ENCODE measurements at regions not wholly inside any gene's neighbourhood (a gene's known extent, or its start where the extent isn't known, plus 50 kb on each side); places are given as distances from the start of the nearest gene placed in this dataset.

DNA sequence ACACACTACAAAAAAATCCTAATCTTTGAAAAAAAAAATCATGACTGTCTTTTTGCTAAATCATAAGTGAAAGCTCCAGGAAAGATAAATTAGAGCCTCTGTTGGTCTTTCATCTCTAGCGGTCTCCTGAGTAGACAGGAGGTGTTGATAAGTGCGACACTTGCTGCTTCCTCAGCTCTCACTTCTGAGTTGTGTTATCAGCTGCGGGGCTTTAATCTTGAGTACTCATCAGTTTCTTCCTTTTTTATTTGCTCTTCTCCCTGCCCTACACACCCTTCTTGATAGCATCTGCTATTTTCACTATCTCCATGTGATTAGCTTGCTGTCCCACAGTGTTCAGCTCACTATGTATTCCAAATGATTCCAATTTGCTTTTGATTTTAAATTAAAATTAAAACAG lies 1449.2 kb downstream of the C4orf33 start:
- TF ChIP-seq, protein P1, sequence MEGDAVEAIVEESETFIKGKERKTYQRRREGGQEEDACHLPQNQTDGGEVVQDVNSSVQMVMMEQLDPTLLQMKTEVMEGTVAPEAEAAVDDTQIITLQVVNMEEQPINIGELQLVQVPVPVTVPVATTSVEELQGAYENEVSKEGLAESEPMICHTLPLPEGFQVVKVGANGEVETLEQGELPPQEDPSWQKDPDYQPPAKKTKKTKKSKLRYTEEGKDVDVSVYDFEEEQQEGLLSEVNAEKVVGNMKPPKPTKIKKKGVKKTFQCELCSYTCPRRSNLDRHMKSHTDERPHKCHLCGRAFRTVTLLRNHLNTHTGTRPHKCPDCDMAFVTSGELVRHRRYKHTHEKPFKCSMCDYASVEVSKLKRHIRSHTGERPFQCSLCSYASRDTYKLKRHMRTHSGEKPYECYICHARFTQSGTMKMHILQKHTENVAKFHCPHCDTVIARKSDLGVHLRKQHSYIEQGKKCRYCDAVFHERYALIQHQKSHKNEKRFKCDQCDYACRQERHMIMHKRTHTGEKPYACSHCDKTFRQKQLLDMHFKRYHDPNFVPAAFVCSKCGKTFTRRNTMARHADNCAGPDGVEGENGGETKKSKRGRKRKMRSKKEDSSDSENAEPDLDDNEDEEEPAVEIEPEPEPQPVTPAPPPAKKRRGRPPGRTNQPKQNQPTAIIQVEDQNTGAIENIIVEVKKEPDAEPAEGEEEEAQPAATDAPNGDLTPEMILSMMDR (IDR thresholded peaks at IDR 0.05; ENCODE audit: low read depth, low read length), result no peak
- no peak for TF ChIP-seq MYC (IDR thresholded peaks at IDR 0.05; ENCODE audit: low read depth, low read length)
- no peak for TF ChIP-seq POLR2A (IDR thresholded peaks at IDR 0.05; ENCODE audit: extremely low read depth, insufficient read length)
- no peak for TF ChIP-seq MAX (IDR thresholded peaks at IDR 0.05; ENCODE audit: low read depth, low read length)
